Neuronal stem cell (in vitro differentiated cells): ENCODE measurements at regions not wholly inside any gene's neighbourhood (a gene's known extent, or its start where the extent isn't known, plus 50 kb on each side); places are given as distances from the start of the nearest gene placed in this dataset.

Experiments used
- DNase-seq: peaks from one replicate; pipeline ENCODE4 v3.0.0-alpha.2; 2013; ENCODE audit warnings: low spot score
- H2AFZ ChIP-seq: one replicate; pipeline ENCODE4 v1.6.1; 2013; ENCODE audit warnings: mild to moderate bottlenecking, low read length, inconsistent platforms
- H2AK5ac ChIP-seq: 2 replicates; pipeline ENCODE4 v1.6.1; 2013; ENCODE audit warnings: low read depth, mild to moderate bottlenecking, inconsistent platforms, low read length, moderate library complexity, mixed read lengths
- H2BK120ac ChIP-seq: 2 replicates; pipeline ENCODE4 v1.6.1; 2013; ENCODE audit warnings: low read depth, mild to moderate bottlenecking, inconsistent platforms, low read length, moderate library complexity, mixed read lengths
- H2BK12ac ChIP-seq: one replicate; pipeline ENCODE4 v1.6.1; 2013; ENCODE audit warnings: low read length, inconsistent platforms
- H2BK15ac ChIP-seq: 2 replicates; pipeline ENCODE4 v1.6.1; 2013; ENCODE audit warnings: mild to moderate bottlenecking, low read length, inconsistent platforms, mixed read lengths
- H2BK5ac ChIP-seq: one replicate; pipeline ENCODE4 v1.6.1; 2013; ENCODE audit warnings: inconsistent platforms, mild to moderate bottlenecking, low read length, moderate library complexity
- H3K14ac ChIP-seq: one replicate; pipeline ENCODE4 v1.6.1; 2013; ENCODE audit warnings: low read length, inconsistent platforms
- H3K18ac ChIP-seq: 2 replicates; pipeline ENCODE4 v1.6.1; 2013; ENCODE audit warnings: low read length, inconsistent platforms
- H3K23ac ChIP-seq: 2 replicates; pipeline ENCODE4 v1.6.1; 2013; ENCODE audit warnings: low read depth, mild to moderate bottlenecking, mixed read lengths, low read length, inconsistent platforms; ENCODE audit not compliant: poor library complexity
- H3K27ac ChIP-seq: replicated peaks from 3 replicates; pipeline ENCODE4 v1.5.1; 2013; ENCODE audit warnings: low read length, inconsistent platforms
- H3K27me3 ChIP-seq, 3 experiments: 2 replicates each; pipeline ENCODE4 v1.6.1; 2013; ENCODE audit warnings: low read length in 3 of 3, mild to moderate bottlenecking in 2 of 3, inconsistent platforms in 1 of 3, low read depth in 1 of 3, mixed read lengths in 1 of 3, moderate library complexity in 1 of 3; ENCODE audit not compliant: control insufficient read depth in 3 of 3, insufficient read depth in 3 of 3
- H3K36me3 ChIP-seq, 2 donors: replicated peaks in 1 of 2; 2 replicates each; pipeline ENCODE4 v1.6.1; 2013; ENCODE audit warnings: low read length in 2 of 2; ENCODE audit not compliant: control insufficient read depth in 2 of 2, insufficient read depth in 2 of 2
- H3K4ac ChIP-seq: 2 replicates; pipeline ENCODE4 v1.6.1; 2013; ENCODE audit warnings: inconsistent platforms, mild to moderate bottlenecking, low read length, moderate library complexity
- H3K4me1 ChIP-seq, 2 donors: 1 replicate in 1 of 2; 2 replicates in 1 of 2; pipeline ENCODE4 v1.6.1; 2013; ENCODE audit warnings: low read length in 2 of 2, low read depth in 1 of 2; ENCODE audit not compliant: control insufficient read depth in 2 of 2, insufficient read depth in 1 of 2
- H3K4me2 ChIP-seq: one replicate; pipeline ENCODE4 v1.6.1; 2013; ENCODE audit warnings: mild to moderate bottlenecking, low read length, inconsistent platforms; ENCODE audit not compliant: insufficient read depth, poor library complexity, severe bottlenecking
- H3K4me3 ChIP-seq, 2 donors: 2 replicates each; pipeline ENCODE4 v1.5.1; 2013; ENCODE audit warnings: low read length in 2 of 2, mild to moderate bottlenecking in 2 of 2, inconsistent platforms in 1 of 2, moderate library complexity in 1 of 2
- H3K79me1 ChIP-seq: one replicate; pipeline ENCODE4 v1.6.1; 2013; ENCODE audit warnings: low read depth, mild to moderate bottlenecking, inconsistent platforms, low read length, moderate library complexity
- H3K9ac ChIP-seq: one replicate; pipeline ENCODE4 v1.6.1; 2013; ENCODE audit warnings: mild to moderate bottlenecking, low read depth, low read length, inconsistent platforms; ENCODE audit not compliant: poor library complexity
- H3K9me3 ChIP-seq, 2 donors: replicated peaks in 1 of 2; 2 replicates each; pipeline versions ENCODE3 to v1.6.1; 2013; ENCODE audit warnings: low read length in 2 of 2, mild to moderate bottlenecking in 2 of 2, inconsistent platforms in 1 of 2, low read depth in 1 of 2, mixed read lengths in 1 of 2, moderate library complexity in 1 of 2; ENCODE audit not compliant: control insufficient read depth in 2 of 2, insufficient read depth in 1 of 2
- H4K8ac ChIP-seq: one replicate; pipeline ENCODE4 v1.6.1; 2013; ENCODE audit warnings: low read depth, mild to moderate bottlenecking, inconsistent platforms, low read length, moderate library complexity
- H4K91ac ChIP-seq: one replicate; pipeline ENCODE4 v1.6.1; 2013; ENCODE audit warnings: low read length, low read depth, mild to moderate bottlenecking, inconsistent platforms; ENCODE audit not compliant: poor library complexity
- WGBS, 2 donors: extraction: QIAGEN DNeasy Blood & Tissue Kit; methylation state at CpG; one replicate each; pipeline ENCODE4 v1.1.7; 2013; ENCODE audit warnings: missing lambda C conversion rate in 2 of 2, mixed read lengths in 1 of 2; ENCODE audit not compliant: insufficient read length in 2 of 2, insufficient replicate concordance in 1 of 2; ENCODE audit errors: extremely low coverage in 2 of 2; 5-methylcytosine and 5-hydroxymethylcytosine counted together

GRCh38 chr2:239669181-239669898 is 268.5 kb upstream of the HDAC4 start:
- Histone ChIP-seq H2AFZ (no peak overlapping the region), H3K14ac (no peak overlapping the region), H2BK12ac (no peak overlapping the region), H2BK15ac (no peak overlapping the region), H3K4me1 (no peaks in the 10 kb centered on the region), H3K9me3 (no peaks in the 10 kb centered on the region), H3K4ac (no peak overlapping the region), H3K18ac (peak overlapping the region; percentile 30), H3K79me1 (no peaks in the 10 kb centered on the region), H2BK5ac (no peak overlapping the region), H3K4me3 (no peak overlapping the region), H3K23ac (no peak overlapping the region), H3K9ac (no peak overlapping the region), H3K27ac (no peak overlapping the region), H3K27me3 (peaks cover 0 to 12% (median 0%) of the 10 kb centered on the region in 3 experiments), H2AK5ac (no peak overlapping the region), H4K8ac (peak overlapping the region; percentile 29), H3K36me3 (no peaks in the 10 kb centered on the region), H2BK120ac (no peak overlapping the region), H4K91ac (no peak overlapping the region), H3K4me2 (no peak overlapping the region)
- DNase-seq = no peak
- WGBS, 2 donors = no CpG with 5 or more reads among the region's 9 CpGs

DNA sequence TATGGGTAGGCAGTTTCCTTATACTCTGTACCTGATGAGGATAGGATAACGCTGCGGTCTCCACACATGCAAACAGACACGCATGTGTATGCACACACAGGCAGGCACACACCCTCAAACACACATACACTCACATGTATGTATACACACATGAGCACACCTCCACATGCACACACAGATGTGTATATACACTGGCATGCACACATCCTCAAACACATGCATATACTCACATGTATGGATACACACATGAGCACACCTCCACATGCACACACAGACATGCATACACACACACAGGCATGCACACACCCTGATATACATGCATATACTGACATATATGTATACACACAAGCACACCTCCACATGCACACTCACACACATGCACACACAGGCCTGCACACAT is 267.8 kb upstream of the HDAC4 start:
- no peak for DNase-seq
- H4K91ac ChIP-seq = no peak overlapping the region
- WGBS, 2 donors = no CpG with 5 or more reads among the region's 3 CpGs
- H3K4ac ChIP-seq = no peak overlapping the region
- H3K9ac ChIP-seq = no peak overlapping the region
- no peak overlapping the region for H3K4me2 ChIP-seq
- no peak overlapping the region for H3K27ac ChIP-seq
- no peaks in the 10 kb centered on the region for H3K36me3 ChIP-seq
- no peak overlapping the region for H2BK120ac ChIP-seq
- H3K4me1 ChIP-seq = no peaks in the 10 kb centered on the region
- peaks cover 0 to 12% (median 0%) of the 10 kb centered on the region in 3 experiments for H3K27me3 ChIP-seq
- H3K23ac ChIP-seq = no peak overlapping the region
- H3K14ac ChIP-seq = no peak overlapping the region
- H3K4me3 ChIP-seq = no peak overlapping the region
- H4K8ac ChIP-seq = no peak overlapping the region
- peak overlapping the region; percentile 24 for H2BK12ac ChIP-seq
- H3K18ac ChIP-seq = no peak overlapping the region
- no peak overlapping the region for H2AK5ac ChIP-seq
- H3K79me1 ChIP-seq = no peaks in the 10 kb centered on the region
- no peaks in the 10 kb centered on the region for H3K9me3 ChIP-seq
- no peak overlapping the region for H2BK5ac ChIP-seq
- no peak overlapping the region for H2AFZ ChIP-seq
- no peak overlapping the region for H2BK15ac ChIP-seq

DNA sequence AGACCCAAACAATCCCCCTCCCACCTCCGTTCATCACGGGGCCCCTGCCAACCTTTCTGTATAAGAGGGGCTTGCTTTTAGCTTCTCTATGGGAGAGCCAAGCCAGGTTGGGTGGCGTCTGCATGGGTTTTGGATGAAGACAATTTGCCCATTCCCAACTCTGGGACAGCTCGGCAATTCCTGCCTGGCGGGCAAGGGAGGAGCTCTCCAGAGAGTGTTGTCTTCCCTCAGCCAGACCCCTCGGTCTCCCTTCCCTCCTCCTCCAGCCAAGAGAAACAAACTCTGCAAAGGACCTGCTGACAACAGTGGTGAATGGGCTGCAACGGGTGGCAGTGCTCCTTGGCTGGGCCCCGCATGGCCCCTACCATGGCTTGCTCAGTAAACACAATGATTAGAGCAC is 267.2 kb upstream of the HDAC4 start:
- H3K27me3 ChIP-seq = peaks cover 0 to 12% (median 0%) of the 10 kb centered on the region in 3 experiments
- no peak overlapping the region for H3K9ac ChIP-seq
- no peak overlapping the region for H3K23ac ChIP-seq
- H3K4ac ChIP-seq = no peak overlapping the region
- H2BK120ac ChIP-seq = no peak overlapping the region
- no peak overlapping the region for H3K4me3 ChIP-seq
- no CpG with 5 or more reads among the region's 8 CpGs for WGBS, 2 donors
- H3K18ac ChIP-seq = no peak overlapping the region
- H3K14ac ChIP-seq = no peak overlapping the region
- no peak overlapping the region for H3K27ac ChIP-seq
- no peaks in the 10 kb centered on the region for H3K36me3 ChIP-seq
- no peak for DNase-seq
- no peak overlapping the region for H2BK5ac ChIP-seq
- H3K79me1 ChIP-seq = no peaks in the 10 kb centered on the region
- no peak overlapping the region for H2AK5ac ChIP-seq
- no peak overlapping the region for H2AFZ ChIP-seq
- H4K8ac ChIP-seq = no peak overlapping the region
- H3K9me3 ChIP-seq = no peaks in the 10 kb centered on the region
- H2BK15ac ChIP-seq = no peak overlapping the region
- H3K4me1 ChIP-seq = no peaks in the 10 kb centered on the region
- H4K91ac ChIP-seq = no peak overlapping the region
- no peak overlapping the region for H2BK12ac ChIP-seq
- no peak overlapping the region for H3K4me2 ChIP-seq

DNA sequence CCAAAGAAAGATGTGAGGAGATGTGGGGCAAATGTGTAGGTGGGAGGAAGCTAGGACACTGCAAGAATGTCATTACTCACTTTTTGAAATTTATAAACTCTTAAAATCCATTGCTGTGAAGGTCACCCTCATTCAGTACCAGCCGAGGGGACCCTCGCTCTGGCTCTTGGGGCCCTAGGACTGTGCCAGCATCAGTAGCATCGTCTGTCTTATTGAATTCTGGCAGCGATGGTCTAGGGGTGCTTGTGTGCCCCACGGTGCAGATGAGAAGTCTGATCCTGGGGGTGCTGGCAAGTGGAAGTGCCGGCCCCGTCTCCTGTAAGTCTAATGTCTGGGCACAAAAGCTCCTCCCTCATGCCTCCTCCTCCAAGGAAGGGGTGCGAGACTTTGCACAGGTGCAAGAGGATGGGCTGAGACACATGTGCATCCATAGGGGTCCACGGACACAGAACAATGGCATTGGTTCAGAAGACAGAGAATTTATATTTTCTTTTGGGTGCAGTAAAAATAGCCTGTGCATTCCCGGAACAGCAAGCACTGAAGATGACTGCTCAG is 266.7 kb upstream of the HDAC4 start:
- H3K27me3 ChIP-seq = peaks cover 0 to 12% (median 0%) of the 10 kb centered on the region in 3 experiments
- H3K36me3 ChIP-seq = no peaks in the 10 kb centered on the region
- no peak overlapping the region for H3K23ac ChIP-seq
- no peak overlapping the region for H3K4me2 ChIP-seq
- H3K9me3 ChIP-seq = no peaks in the 10 kb centered on the region
- no peak overlapping the region for H3K9ac ChIP-seq
- H4K91ac ChIP-seq = no peak overlapping the region
- H2BK120ac ChIP-seq = no peak overlapping the region
- H3K4me1 ChIP-seq = peaks cover 0 to 1% of the 10 kb centered on the region in 2 donors
- no peak overlapping the region for H3K18ac ChIP-seq
- no peak for DNase-seq
- no peak overlapping the region for H2BK15ac ChIP-seq
- no peak overlapping the region for H2AK5ac ChIP-seq
- no peak overlapping the region for H3K27ac ChIP-seq
- no peak overlapping the region for H2AFZ ChIP-seq
- H3K4ac ChIP-seq = no peak overlapping the region
- no peaks in the 10 kb centered on the region for H3K79me1 ChIP-seq
- no peak overlapping the region for H3K14ac ChIP-seq
- H2BK12ac ChIP-seq = no peak overlapping the region
- no peak overlapping the region for H2BK5ac ChIP-seq
- H4K8ac ChIP-seq = no peak overlapping the region
- no CpG with 5 or more reads among the region's 10 CpGs for WGBS, 2 donors
- H3K4me3 ChIP-seq = no peak overlapping the region
